ENCODE measurements at regions not wholly inside any gene's neighbourhood (a gene's known extent, or its start where the extent isn't known, plus 50 kb on each side); places are given as distances from the start of the nearest gene placed in this dataset.
A peak's percentile ranks its signal among the peaks of the same experiment; 100 is the strongest.
"Not testable (repeated sequence)": the region's sequence is repeated elsewhere in the genome, so short reads cannot be mapped to it uniquely, and the experiment has no call there.

GRCh38 chr3:177464392-177465256 is 267.3 kb upstream of the TBL1XR1 start:
- DNase-seq: no peak

- DNase-seq: no peak
These were observed 268.0 kb upstream of the TBL1XR1 start for GRCh38 chr3:177465257-177465642.

GRCh38 chr3:177466074-177466473 is 268.8 kb upstream of the TBL1XR1 start:
- no peak for DNase-seq

DNA sequence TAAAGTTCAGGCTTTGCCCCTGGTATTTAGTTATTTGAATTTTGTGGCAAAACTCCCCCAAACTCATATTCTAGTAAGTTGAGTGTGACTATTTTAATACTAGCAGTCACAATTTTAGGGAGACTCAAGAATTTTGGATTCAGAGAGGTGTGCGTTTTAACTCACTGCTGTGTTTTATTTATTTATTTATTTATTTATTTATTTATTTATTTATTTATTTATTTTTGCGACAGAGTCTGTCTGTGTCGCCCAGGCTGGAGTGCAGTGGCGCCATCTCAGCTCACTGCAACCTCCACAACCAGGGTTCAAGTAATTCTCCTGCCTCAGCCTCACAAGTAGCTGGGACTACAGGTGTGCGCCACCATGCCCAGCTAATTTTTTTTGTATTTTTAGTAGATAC is 269.3 kb upstream of the TBL1XR1 start:
- not testable (repeated sequence) for DNase-seq

- DNase-seq: no peak
These were observed 270.1 kb upstream of the TBL1XR1 start for GRCh38 chr3:177467247-177467985.

GRCh38 chr3:177468331-177468730 is 271.0 kb upstream of the TBL1XR1 start:
- no peak for DNase-seq

GRCh38 chr3:177468816-177469215 is 271.5 kb upstream of the TBL1XR1 start:
- no peak for DNase-seq

- DNase-seq: no peak
These were observed 271.9 kb upstream of the TBL1XR1 start for GRCh38 chr3:177469216-177469615.

DNA sequence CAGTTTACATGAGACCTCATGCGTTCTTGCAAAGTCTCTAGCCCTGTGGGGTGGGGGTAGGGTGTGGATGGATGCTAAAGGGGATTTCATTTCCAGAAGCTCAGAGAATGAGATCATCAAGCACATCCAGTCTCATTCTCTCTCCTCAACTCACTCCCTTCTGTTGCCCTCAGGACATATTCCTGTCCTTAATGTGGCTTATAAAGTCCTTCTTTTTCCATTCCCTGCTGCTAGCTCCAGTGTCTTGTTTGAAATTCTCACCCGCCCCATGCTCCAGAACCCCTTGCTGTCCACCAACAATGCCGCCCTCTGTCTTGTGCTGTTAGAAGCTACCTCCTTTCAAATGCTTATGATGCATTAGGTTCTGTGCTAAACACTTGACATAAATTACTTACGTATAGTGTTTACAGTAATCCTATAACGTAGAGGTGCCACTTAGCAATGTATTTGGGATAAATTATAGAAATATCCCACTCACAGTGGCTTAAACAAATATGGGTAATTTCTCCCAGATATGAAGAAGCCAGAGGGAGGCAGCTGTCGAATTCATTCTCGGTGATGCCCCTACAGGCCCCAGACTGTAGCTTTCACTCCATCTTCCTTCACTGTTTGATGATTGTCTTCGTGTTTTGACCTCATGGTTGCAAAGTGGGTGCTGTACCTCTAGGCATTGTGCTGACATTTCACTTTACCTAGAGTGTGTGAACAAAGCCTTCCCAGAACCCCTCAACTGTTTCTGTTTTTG is 273.1 kb upstream of the TBL1XR1 start:
- no peak for DNase-seq

DNA sequence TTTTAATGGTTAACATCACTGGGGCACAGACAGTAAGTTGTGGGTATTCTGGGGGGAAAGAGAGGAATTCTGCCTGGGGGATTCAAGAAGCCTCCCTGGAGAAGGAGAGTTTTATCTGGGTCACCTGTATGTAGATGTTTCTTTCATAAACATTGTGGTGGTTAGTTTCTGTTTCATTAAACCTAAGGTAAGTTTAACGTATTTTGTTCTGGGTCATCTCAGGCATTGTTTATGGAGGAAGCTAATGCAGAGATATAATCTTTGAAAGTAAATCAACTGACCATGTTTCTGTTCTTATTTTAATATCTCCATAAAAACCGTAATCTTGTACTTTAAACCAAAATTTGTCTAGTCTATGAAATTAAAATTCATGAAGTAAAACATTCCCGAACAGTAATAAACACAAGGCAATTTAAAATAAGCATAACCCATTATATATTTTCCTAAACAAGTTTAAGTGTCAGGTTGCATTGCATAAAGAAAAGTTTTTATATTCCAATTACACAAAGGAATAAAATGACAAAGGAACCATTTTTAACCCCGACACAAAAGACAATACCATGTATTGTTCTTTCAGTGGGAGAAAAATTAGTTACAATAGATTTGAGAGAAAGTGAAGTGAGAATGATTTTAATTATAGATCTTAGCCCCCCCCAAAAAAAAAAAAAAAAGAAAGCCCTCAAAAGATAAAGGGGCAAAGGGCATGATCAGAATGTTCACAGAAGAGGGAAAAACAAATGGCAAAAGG is 274.6 kb upstream of the TBL1XR1 start:
- DNase-seq: no peak

DNA sequence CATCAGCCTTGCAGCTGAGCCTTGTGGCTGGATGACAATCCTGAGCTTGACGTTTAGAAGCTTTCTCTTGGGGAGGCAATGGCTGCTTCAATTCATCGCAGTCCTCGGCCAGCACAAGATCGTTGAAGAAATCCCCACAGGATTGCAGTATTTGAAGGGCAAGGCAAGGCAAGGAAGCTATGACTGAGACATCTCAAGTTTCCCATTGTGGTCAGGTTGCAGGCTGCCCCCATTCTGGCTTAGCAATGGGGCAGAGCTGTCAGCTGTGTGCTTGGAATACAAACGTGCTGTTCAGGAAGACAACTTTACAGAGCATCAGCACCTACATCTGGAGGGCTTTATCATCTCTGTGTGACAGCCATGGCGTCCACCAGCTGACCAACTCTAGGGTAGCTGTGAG is 275.9 kb upstream of the TBL1XR1 start:
- no peak for DNase-seq

DNA sequence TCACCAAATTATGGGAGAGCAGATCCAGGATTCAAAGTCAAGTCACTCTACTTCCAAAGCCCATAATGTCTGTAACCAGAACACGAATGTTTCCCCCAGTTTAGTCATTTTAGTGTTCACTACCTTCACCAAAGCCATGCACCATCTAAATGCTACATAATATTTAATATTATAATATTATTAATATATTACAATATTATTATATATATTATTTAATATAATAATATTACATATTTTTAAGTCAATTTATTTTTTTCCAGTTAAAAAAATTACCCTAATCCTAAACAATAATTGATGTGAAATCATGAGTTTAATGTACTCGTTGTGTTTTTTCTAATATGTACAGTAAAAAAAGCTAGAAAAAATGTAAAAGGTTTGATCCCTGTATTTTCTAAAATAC is 276.6 kb upstream of the TBL1XR1 start:
- no peak for DNase-seq

GRCh38 chr3:177474652-177475355 is 277.5 kb upstream of the TBL1XR1 start:
- no peak for DNase-seq

DNA sequence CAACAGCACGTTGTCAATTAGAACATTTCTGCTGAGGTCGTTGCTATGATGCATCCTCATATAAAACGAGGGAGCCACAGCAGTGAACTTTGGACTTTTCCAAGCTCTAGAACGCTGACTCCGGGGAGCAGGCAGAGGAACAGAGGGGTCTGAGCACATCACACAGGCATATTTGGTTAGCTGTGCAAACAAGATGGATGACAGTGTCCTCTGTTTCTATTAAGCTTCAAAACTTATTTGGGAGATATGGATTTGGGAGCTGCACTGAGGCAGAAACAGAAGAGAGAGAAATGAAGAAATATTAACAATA is 278.0 kb upstream of the TBL1XR1 start:
- DNase-seq: no peak

GRCh38 chr3:177476495-177476894 is 279.2 kb upstream of the TBL1XR1 start:
- DNase-seq: no peak

DNA sequence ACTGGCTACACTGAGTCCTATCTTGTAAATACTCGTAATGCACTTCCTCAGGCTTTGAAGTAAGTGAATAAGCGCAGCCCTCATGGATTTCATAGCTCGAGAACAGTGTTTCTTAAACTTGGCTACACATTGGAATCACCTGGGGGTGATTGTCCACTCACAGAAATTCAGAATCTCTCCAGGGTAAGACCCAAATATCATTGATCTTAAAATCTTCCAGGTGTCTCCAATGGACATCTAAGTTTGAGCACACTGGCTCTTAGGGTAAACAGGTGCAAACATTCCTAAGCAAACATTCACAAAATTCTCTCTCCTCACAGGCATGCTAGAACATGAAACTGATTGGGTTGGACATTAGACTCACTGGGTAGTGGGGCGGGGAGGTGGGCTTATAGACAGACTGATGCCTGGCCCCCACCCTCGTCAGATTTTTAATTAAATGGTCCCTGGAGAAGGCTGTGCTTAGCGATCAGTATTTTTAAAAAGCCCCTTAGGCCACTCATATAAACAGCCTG is 279.7 kb upstream of the TBL1XR1 start:
- no peak for DNase-seq

GRCh38 chr3:177478170-177478867 is 281.0 kb upstream of the TBL1XR1 start:
- DNase-seq: peak; percentile 13

DNA sequence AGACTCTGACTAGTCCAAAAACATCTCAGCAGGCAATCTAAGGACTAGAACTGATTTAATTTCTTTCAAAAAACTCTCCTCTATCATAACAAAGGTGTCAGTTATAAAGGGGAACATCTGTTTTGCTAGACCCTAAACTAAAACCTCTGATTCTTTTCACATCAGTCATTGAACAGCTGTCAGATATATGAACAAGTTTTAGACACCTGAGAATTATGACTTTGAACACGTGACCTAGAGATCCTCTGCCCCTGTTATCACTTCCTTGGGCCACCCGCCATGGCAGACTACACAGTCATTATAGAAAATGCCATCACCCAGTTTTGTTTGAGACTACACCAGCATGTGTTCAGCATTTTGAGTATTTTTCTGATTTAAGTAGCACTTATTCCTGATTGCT is 282.3 kb upstream of the TBL1XR1 start:
- DNase-seq: no peak

- peak; percentile 57 for DNase-seq
These were observed 284.0 kb upstream of the TBL1XR1 start for GRCh38 chr3:177481329-177481728.

GRCh38 chr3:177482048-177482691 is 284.9 kb upstream of the TBL1XR1 start:
- no peak for DNase-seq

All from hematopoietic multipotent progenitor cell treated with erythropoietin and hydrocortisone succinate and interleukin-3 and kit ligand, for 4 days (in vitro differentiated cells).